GM18909 (cell line): ENCODE measurements at regions not wholly inside any gene's neighbourhood (a gene's known extent, or its start where the extent isn't known, plus 50 kb on each side); places are given as distances from the start of the nearest gene placed in this dataset.
"Not testable (repeated sequence)": the region's sequence is repeated elsewhere in the genome, so short reads cannot be mapped to it uniquely, and the experiment has no call there.

Source experiments
- ATAC-seq: cut with Tn5 transposase; IDR thresholded peaks from one replicate; pipeline ENCODE4 v1.9.1; 2021; ENCODE audit warnings: mild to moderate bottlenecking; ENCODE audit not compliant: unreplicated experiment, poor library complexity

GRCh38 chr17:36691606-36692005, 90.2 kb downstream of the MRM1 start:
- ATAC-seq, result no peak

GRCh38 chr17:36695082-36695481, 93.7 kb downstream of the MRM1 start:
- no peak for ATAC-seq

DNA sequence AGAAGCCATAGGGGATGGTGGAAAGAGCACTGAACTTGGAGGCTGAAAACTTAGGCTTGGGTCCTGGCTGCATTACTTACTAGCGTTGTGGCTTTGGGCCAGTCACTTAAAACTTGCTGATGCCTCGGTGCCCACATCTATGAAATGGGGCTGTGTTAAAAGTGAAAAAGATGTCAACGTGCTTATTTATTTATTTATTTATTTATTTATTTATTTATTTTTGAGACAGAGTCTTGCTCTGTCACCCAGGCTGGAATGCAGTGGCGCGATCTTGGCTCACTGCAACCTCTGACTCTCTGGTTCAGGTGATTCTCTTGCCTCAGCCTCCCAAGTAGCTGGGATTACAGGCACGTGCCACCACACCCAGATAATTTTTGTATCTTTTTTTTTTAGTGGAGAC, 94.3 kb downstream of the MRM1 start:
- not testable (repeated sequence) for ATAC-seq

GRCh38 chr17:36696805-36697204, 95.4 kb downstream of the MRM1 start:
- no peak for ATAC-seq

- no peak for ATAC-seq
Observed at GRCh38 chr17:36697903-36698530, 96.6 kb downstream of the MRM1 start.

DNA sequence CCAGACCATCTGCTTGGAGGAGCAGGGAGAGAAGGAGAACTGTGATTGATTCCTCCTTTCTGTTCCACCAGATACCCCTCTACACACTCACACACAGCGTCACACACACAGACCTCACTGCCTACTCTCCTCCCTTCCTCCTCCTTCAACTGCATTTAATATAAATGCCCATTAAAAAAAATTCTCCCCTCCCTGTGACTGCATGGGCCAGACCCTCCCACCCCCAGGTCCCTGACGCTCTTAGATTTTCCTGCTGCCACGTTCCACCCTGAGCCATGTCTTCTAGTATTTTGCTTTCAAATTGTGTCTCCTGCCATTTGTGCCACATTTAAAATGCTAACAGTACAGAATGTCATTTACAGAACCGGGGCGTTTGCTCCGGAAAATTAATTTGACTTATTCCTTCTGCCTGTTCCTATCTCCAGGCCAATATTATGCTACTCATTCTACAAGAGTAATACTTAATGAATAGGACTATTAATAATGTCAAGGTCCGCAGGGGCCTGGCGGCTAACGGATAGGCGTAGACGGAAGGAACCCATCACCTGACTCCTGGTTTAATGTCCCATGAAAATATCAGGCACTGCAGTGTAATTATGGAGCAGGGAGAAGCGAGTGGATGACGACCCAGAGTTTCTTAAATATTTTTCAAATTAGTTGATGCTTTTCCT, 100.2 kb downstream of the MRM1 start:
- ATAC-seq, result no peak

GRCh38 chr17:36702636-36703035, 101.3 kb downstream of the MRM1 start:
- no peak for ATAC-seq

DNA sequence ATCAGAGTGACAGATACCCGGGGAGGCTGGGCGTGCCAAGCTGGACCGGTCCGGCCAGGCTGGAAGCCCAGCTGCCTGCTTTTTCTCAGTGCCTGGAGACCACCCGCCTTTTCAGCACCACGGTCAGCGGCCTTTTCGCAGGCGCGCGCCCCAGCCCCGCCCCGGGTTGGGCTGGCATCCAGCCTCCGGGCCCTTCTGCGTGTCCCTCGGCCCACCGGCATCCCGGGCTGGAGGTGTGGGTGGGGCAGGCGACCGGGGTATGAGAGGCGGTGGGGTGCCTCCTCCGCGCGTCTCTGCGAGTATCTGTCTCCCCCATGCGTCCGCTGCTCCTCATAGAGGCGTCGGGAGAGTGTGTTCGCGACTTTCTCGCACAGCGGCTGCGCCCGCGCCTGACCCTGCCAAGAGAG, 102.5 kb downstream of the MRM1 start:
- ATAC-seq, result no peak

- ATAC-seq, result no peak
Observed at GRCh38 chr17:36705283-36705795, 104.0 kb downstream of the MRM1 start.

GRCh38 chr17:36705874-36706731, 104.7 kb downstream of the MRM1 start:
- no peak for ATAC-seq

DNA sequence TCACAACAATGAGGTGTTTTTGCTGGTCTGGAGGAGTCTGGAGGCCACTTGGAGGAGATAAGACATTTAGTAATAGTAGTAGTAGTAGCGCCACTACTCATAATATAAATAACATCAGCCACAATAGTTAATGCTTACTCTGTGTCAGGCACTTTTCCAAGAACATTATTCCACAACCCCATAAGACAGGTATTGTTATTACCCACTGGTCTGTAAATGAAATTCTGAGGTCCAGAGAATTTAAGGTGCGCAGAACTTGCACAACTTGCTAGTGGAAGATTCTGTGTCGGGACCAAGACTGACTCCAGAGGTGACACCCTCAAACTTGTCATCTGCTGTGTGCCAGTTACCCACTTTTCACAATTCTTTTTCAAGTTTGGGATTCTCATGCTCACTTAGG, 106.5 kb downstream of the MRM1 start:
- ATAC-seq, result no peak

DNA sequence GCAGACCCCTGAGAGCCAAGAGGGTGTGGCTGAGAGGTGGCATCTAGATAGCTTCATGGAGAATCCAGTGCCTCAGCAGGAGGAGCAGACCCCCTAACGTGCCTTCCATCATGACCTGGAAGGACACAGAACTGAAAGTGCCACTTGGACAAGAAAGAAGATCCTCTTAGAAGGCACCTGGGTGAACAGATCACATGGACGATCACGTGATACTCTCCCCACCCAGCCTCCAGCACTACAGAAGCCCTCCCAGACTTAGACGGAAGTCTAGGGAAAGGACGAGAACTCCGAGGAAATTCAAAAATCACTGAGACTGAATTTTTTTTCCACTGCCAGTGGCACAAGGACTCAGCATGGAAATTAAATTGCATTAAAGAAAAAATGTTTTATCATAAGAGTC, 113.4 kb downstream of the MRM1 start:
- ATAC-seq, result no peak

GRCh38 chr17:36715951-36716350, 114.6 kb downstream of the MRM1 start:
- ATAC-seq, result no peak

DNA sequence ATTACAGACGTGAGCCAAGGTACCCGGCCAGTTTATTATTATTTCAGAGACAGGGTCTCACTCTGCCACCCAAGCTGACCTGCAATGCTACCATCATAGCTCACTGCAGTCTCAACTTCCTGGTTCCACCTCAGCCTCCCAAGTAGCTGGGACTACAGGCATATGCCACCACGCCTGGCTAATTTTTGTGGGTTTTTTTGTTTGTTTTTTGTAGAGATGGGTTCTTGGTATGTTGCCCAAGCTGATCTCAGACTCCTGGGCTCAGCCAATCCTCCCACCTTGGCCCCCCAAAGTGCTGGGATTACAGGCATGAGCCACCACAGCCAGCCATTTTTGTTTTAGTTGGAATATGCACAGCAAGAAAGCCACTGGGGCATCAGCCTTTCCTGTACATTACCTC, 115.7 kb downstream of the MRM1 start:
- ATAC-seq, result no peak

DNA sequence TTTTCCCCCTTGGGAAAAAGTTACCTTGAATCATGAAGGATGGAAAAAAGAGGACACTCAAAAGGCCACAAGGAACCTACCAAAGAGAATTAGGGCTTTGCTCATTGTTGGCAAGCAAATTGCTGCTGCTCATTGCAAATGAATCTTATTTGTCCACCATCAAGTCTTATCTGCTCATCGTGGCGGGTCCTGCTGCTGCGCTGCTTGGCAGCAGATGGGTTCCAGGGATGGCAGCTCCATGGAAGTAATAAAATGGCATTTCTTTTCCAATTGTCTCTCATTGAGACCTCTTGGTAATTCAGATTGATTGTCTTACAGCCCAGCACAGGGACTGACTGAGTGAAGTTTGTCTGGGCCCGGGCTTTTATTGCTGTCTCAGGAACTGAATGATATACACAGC, 118.7 kb downstream of the MRM1 start:
- ATAC-seq, result no peak

GRCh38 chr17:36721560-36722120, 120.3 kb downstream of the MRM1 start:
- peak; percentile 26 for ATAC-seq

DNA sequence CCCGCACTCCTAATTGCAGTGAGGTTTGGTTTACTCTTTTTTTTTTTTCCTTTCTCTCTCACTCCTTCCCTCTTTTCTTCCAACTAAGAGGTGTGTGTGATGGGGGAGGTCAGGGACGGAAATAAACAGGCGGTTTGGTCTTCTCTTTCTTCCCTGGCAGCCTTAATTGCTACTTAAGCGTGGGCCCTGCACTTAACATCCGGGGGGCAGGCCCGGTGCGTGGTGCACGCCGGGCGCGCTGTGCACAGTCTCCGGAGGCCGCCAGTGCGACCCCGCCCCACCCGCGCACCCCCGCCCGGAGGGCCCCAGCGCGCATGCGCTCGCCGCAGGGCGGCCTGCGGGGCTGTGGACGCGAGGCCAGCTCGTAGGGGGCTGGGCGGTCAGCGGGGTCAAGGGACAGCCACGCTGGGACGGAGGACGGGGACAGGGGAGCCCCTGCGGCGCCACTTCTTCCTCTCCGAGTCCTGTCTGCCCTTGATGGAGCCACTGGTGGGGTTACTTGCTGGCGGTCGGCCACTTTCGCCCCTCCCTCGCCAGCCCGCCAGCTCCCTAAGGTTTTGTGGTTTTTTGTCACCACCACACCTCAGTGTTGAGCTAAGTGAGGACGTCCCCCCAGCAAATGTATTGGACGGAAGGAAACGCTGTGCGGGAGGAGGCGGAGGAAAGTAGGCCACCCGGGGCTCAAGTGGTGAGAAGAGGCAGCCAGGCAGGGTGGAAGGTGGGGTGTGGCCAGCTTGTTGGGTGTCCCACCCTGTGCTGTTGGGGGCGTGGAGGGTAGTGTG, 120.9 kb downstream of the MRM1 start:
- peak; percentile 77 for ATAC-seq

GRCh38 chr17:36722903-36723263, 121.5 kb downstream of the MRM1 start:
- ATAC-seq, result no peak

- no peak for ATAC-seq
Observed at GRCh38 chr17:36723459-36724025, 122.2 kb downstream of the MRM1 start.

- no peak for ATAC-seq
Observed at GRCh38 chr17:36726199-36726598, 124.8 kb downstream of the MRM1 start.
